ELR (cell line): ENCODE measurements at regions not wholly inside any gene's neighbourhood (a gene's known extent, or its start where the extent isn't known, plus 50 kb on each side); places are given as distances from the start of the nearest gene placed in this dataset.

Experiments used
- DNase-seq: peaks from one replicate; pipeline ENCODE4 v3.0.0-alpha.2; 2015; ENCODE audit warnings: low read depth

DNA sequence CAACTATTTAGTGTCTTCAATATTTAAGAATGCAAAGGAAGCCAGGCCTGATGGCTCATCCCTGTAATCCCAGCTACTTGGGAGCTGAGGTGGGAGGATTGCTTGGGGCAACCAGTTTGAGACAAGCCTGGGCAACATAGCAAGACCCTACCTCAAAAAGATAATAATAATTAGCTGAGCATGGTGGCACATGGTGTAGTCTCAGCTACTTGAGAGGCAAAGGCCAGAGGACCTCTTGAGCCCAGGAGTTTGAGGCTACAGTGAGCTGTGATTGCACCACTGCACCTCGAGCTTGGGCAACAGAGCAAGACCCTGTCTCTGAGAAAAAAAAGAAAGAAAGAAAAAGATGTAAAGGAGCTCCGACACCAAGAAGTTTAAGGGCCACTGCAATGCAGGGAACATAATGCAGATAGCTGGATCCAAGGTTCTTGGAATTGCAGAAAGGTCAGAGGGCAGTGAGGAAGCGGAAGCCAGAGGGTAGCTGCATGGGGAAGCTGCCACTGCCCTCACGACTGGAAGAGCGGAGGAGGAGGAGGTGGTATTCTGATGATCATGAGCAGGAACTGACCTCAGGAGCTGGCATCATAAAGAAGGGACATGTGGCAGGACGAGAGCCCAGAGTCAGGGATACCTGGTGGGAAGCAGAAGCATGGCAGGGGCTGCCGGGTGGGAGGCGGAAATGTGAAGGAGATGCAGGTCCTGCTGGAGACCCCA is 60.2 kb upstream of the PODXL start:
- no peak for DNase-seq

- no peak for DNase-seq
Measured at GRCh38 chr7:131613909-131614308, 57.5 kb upstream of the PODXL start.

GRCh38 chr7:131610007-131610406 is 53.6 kb upstream of the PODXL start:
- DNase-seq = peak; percentile 52

- no peak for DNase-seq
Measured at GRCh38 chr7:131608116-131608500, 51.7 kb upstream of the PODXL start.

DNA sequence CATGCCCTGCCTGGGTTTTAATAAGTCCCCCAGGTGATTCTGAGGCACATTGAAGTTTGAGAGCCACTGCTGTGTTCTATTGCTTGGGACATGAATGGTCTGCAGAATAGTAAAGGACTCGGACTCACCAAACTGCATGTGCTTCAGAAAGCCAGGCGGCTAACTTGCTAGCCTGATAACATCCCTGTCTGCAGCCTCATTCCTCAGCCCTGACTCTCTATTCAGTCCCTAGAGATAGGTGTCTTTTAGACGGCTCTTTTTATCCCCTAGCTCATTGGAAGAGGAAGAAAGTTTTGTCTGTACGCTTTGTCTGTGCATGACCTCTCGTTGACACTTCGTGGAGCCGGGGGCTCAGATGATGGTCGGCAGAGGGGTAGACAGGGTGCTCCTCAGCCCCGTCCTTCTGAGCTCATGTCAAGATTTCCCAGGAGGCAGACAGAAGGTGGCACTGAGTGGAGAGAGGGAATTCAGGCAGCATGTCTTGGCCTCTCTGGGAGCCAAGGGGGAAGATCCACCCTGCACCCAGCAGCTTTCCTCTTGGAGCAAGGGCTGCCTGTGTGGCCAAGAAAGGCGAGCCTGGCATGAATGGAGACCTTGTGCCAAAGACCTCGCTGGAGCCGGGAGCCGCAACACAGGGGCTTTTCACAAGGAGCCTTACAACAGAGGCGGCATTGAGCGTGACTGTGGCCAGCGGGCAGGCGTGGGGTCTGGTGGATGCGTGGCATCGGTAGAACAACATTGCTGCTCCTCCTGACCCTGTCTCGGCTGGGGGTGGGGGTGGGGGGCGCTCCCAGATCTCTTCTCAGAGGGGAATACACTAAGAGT is 51.1 kb upstream of the PODXL start:
- no peak for DNase-seq

DNA sequence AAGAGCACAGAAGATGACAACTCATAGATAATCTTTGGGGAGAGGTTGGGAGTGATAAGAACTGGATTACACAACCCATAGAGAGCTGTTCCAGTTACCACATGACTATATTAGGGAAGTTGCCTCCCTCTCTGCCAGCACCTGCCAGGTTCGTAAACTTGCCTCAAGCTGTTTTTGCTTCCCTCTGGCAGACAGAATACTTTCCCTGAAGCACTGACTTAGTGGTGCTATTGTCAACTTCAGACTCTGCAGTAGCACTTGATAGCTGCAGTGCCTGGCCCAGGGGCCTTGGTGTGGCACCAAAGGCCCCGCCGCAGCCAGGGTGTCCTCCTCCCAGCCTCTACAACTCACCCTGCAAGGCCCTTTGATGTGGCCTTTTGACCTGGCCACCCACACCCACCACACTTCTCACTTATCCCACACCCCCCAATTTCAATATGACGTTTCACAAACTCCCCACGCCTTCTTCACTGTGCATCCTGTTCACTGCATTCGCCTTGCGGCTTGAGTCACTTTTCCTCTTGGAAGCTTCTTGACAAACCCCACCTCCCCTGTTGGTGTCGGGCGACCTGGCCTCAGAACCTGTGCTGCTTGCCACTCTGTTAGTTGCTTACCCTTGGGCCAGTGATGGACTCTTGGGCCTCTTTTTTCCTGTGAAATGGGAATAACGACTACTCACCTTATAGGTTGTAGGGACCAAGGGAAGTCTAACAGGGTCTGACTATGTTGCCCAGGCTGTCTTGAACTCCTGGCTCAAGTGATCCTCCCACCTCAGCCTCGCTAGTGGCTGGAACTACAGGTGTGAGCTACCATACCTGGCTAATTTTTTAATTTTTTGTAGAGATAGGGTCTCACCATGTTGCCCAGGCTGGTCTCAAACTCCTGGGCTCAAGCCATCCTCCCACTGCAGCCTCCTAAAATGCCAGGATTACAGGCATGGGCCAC is 50.2 kb upstream of the PODXL start:
- DNase-seq = no peak
